ENCODE measurements at regions not wholly inside any gene's neighbourhood (a gene's known extent, or its start where the extent isn't known, plus 50 kb on each side); places are given as distances from the start of the nearest gene placed in this dataset.
A peak's percentile ranks its signal among the peaks of the same experiment; 100 is the strongest.

DNA sequence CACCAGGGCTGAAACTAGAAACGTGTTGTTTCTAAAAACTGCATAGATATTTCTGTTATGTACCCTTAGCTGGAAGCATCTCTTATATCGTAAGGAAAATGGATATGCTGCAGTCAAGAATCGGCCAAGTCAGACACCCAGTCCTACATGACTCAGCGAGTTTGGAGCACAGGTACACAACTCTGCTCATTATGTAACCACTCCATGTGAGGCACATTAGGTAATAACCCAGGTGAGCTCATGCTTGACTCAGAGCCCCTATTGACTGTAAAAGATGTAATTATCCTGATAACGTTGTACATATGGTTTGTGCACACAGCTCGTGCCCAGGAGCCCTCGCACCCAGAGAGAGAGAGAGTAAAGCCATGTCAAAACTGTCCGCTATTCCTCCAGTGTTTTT is 593.7 kb upstream of the ACO1 start:
- no peak overlapping the region for H3K27ac ChIP-seq
- TF ChIP-seq, protein P1, sequence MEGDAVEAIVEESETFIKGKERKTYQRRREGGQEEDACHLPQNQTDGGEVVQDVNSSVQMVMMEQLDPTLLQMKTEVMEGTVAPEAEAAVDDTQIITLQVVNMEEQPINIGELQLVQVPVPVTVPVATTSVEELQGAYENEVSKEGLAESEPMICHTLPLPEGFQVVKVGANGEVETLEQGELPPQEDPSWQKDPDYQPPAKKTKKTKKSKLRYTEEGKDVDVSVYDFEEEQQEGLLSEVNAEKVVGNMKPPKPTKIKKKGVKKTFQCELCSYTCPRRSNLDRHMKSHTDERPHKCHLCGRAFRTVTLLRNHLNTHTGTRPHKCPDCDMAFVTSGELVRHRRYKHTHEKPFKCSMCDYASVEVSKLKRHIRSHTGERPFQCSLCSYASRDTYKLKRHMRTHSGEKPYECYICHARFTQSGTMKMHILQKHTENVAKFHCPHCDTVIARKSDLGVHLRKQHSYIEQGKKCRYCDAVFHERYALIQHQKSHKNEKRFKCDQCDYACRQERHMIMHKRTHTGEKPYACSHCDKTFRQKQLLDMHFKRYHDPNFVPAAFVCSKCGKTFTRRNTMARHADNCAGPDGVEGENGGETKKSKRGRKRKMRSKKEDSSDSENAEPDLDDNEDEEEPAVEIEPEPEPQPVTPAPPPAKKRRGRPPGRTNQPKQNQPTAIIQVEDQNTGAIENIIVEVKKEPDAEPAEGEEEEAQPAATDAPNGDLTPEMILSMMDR (IDR thresholded peaks at IDR 0.05): no peak
- no peaks in the 10 kb centered on the region for H3K9me3 ChIP-seq
- H3K27me3 ChIP-seq: no peaks in the 10 kb centered on the region
- no peak for ATAC-seq
- intact Hi-C loops (cut with DNase I): no loop called here
- H3K4me3 ChIP-seq: no peak overlapping the region
- no peak for DNase-seq
- H3K4me1 ChIP-seq: no peaks in the 10 kb centered on the region
- no peaks in the 10 kb centered on the region for H3K36me3 ChIP-seq

DNA sequence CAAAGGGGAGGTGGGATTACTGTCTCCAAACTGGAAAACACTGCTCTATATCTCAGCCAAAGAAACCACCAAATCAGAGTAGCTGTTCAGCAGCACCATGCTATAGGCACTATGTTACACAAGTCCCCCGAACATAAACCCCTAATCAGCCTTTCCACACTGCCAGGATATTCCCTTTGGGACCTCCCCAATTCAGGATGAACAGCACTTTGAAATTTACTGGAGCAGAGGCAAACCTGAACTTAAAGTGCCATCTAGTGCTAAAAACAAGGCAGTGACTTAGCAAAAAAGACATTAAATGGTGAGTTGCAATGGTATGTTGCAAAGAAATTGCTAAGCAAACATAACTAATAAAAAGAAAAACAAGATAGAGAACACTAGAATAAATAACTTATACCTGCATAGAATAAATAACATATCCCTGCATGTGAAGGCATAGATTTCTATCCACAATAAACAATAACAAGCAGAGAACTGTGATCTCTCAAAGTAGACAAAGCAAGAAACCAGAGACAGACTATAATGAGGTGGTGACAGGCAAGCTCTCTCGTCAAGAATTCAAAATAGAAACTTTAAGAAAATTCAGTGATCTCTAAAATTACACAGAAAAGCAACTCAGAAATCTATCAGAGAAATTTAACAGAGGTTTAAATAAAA is 584.4 kb upstream of the ACO1 start:
- intact Hi-C loops (cut with DNase I): no loop called here
- Histone ChIP-seq H3K36me3 (no peaks in the 10 kb centered on the region), H3K9me3 (no peaks in the 10 kb centered on the region), H3K27ac (no peak overlapping the region), H3K4me3 (no peak overlapping the region), H3K27me3 (no peaks in the 10 kb centered on the region), H3K4me1 (no peaks in the 10 kb centered on the region)
- DNase-seq (no peak), ATAC-seq (peak; percentile 49)
- TF ChIP-seq, protein P1 (IDR thresholded peaks at IDR 0.05): peak; percentile 67

DNA sequence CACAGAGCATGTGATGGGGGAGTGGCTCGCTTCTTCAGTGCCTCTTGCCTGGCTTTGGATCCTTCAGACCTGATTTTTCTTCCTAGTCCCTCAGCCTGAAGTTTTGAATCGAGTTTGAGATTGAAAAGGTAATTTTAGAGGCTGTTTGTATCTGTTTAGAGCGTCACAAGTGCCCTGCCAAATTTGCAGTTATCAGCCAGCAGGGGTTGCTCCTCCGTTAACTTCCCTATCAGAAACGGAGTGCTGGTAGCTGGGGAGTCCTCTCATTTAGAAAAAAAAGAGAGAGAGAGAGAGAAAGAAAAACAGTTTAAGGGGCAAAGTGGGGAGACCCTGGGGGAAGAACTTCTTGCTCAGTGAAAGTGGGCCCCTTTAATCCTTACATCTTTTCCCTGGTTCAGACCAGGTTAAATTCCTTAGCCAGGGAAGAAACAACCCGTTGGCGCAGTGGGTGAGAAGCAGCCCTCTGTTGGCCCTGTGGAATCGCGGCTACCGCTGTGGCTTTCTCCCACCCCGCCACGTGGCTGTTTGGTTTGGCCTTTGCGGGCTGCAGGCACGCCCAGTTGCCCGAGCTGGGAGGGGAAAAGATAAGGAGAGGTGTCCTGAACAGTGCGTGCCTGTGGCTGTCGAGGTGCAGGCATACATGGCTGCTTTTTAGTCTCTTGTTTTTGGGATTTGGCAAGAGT is 576.7 kb upstream of the ACO1 start:
- ATAC-seq: no peak
- Histone ChIP-seq H3K4me3 (no peak overlapping the region), H3K27me3 (no peaks in the 10 kb centered on the region), H3K27ac (no peak overlapping the region), H3K9me3 (no peaks in the 10 kb centered on the region), H3K36me3 (no peaks in the 10 kb centered on the region), H3K4me1 (no peaks in the 10 kb centered on the region)
- intact Hi-C loops (cut with DNase I): no loop called here
- no peak for DNase-seq
- TF ChIP-seq, protein P1 (IDR thresholded peaks at IDR 0.05): no peak

DNA sequence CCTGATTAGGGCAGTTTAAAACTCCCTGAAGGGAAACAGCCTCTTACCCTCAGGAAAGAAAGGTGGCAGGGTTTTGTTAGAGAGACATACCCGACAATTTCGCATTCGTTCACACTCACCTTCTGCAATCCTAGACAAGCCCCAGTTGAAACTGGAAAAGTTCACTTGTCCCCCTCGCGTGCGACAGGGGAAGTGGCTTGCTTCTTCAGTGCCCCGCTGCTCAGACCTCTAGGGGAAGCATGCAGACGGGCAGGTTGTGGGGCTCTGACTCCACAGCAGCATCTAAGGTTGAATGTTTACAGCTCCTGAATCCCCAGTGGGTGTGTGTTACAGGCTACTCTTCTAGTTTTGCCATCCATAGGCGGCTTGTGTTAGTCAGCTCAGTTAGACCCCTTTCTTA is 575.7 kb upstream of the ACO1 start:
- TF ChIP-seq, protein P1 (IDR thresholded peaks at IDR 0.05): no peak
- no peaks in the 10 kb centered on the region for H3K27me3 ChIP-seq
- H3K4me1 ChIP-seq: no peaks in the 10 kb centered on the region
- no peak overlapping the region for H3K4me3 ChIP-seq
- ATAC-seq (no peak), DNase-seq (no peak)
- no peaks in the 10 kb centered on the region for H3K36me3 ChIP-seq
- H3K27ac ChIP-seq: no peak overlapping the region
- intact Hi-C loops (cut with DNase I): no loop called here
- H3K9me3 ChIP-seq: no peaks in the 10 kb centered on the region

DNA sequence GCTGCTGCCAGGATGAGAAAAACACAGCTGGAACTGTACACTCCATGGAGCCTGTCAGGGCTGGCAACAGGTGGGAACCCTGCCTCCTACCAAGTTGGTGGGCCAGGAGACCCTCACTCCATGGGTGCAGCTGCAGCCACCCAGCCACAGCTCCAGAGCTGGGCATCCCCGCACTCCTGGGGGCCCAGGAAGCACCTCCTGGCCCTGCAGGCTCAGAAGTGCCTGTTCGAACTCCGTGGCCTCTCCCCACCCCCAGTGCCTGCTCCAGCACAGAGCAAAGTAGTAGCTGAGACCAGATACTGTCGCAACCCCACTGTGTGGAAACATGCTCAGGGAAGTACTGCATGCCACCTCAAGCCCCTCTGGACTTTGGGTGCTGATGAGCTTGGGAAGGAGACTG is 564.0 kb upstream of the ACO1 start:
- Histone ChIP-seq H3K4me3 (no peak overlapping the region), H3K9me3 (no peaks in the 10 kb centered on the region), H3K36me3 (no peaks in the 10 kb centered on the region), H3K4me1 (no peaks in the 10 kb centered on the region), H3K27me3 (no peaks in the 10 kb centered on the region), H3K27ac (no peak overlapping the region)
- ATAC-seq: peak; percentile 33
- no peak for DNase-seq
- intact Hi-C loops (cut with DNase I): no loop called here
- TF ChIP-seq, protein P1 (IDR thresholded peaks at IDR 0.05): no peak
